ENCODE measurements at regions not wholly inside any gene's neighbourhood (a gene's known extent, or its start where the extent isn't known, plus 50 kb on each side); places are given as distances from the start of the nearest gene placed in this dataset.

DNA sequence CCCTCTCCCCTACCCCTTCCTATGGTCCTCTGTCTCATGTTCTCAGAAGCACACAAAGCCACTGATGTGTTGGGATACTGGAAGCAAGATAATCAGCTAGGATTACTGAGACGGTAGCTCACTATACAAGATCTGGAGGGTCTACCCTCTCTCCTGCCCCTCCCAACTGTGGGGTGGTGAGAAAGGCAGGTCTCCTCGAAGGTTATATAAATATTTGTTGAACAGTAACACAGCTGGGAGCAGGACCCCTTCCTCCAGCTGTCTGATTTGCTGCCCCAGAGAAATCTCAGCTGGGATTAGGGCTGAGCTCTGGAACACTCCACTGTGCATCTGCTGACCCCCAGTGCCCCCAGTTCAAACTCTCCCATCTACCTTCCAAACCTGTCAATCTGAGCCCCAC, 94.2 kb upstream of the IPO9 start:
- H3K4me3 ChIP-seq (ENCODE audit: low read depth, low read length) = no peak overlapping the region
- no peak for DNase-seq (ENCODE audit: low read depth)
- no peak for TF ChIP-seq CTCF (IDR thresholded peaks at IDR 0.05; ENCODE audit: insufficient read depth, low read length)

DNA sequence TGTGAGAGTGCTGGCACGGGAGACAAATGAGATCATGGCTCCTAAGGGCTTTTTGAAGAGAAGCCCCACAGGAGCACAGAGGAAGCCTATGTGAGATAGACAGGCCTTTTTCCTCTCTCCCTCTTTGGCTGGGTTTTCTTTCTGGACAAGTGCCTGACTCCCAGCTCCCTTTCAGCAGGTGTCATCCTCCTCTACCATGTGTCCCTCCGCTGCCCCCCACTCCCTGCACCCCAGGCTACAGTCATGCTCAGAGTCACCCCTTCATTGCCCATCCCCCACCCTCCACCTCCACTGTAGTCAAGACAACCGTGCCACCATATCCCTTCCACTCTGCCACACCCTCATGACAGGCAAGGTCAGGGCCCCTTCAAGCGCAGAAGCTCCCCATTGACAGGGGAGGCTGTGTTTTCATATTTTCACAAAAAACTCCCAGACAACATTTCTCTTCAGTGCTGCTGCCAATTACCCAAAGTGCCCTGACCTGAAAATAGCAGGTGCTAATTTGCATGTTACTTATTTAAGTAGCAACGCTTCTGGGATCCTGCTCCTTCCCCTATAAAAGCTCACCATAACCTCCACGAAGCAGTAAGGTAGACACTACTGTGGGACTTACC, 92.1 kb upstream of the IPO9 start:
- H3K4me3 ChIP-seq (ENCODE audit: low read depth, low read length) = no peak overlapping the region
- DNase-seq (ENCODE audit: low read depth) = no peak
- TF ChIP-seq CTCF (IDR thresholded peaks at IDR 0.05; ENCODE audit: insufficient read depth, low read length) = no peak

DNA sequence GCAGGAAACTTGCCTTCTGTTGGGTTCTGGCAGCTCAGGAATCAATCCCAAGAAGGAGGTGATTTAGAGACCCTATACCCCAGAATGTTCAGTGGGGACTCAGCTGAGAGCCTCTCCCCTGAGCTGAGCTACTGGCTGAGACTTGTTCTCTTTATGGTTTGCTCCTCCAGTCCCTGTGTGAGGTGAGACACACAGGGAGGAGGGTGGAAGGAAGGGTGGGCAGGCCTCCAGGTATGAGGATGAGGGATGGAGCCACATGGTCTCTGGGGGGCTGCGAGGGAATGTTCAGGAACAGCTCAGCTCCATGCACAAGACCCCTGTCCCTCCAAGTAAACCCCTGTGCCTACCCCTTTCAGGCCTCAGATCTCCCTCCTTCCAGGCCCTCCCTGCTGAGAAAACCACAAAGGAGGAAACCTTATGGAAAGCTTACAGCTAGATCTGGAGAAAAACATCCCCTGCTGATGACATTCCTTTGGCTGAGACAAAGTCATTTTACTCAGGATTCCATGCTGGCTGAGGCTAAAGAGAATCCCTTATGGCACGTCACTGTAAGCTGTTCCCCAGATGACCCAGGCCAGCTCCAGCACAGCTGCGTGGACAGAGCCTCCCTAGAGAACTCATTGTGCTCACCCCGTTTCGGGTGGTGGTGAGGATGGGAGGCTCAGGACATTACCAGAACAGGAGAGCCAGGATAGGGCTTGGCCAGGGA, 91.5 kb upstream of the IPO9 start:
- H3K4me3 ChIP-seq (ENCODE audit: low read depth, low read length) = no peak overlapping the region
- no peak for TF ChIP-seq CTCF (IDR thresholded peaks at IDR 0.05; ENCODE audit: insufficient read depth, low read length)
- DNase-seq (ENCODE audit: low read depth) = peak; percentile 86

DNA sequence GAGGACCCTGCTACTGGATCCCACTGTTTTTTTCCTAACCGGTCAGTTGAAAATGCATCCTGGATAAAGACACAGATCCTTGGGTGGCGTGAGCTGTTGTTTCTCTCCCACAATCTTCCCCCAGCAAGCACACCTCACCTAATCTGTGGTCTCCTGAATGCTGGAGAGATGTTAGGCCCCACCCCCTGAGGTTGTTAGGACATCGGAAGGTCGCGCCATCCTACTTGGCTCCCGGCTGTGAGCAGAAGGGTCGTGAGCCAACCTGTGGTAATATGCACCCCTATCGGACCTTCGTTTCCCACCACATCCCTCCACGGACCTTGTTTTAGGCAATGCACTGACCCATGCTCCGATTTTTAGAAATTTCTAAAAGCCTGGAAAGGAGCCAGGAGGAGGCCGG, 89.9 kb upstream of the IPO9 start:
- DNase-seq (ENCODE audit: low read depth) = no peak
- peak overlapping the region; percentile 76 for H3K4me3 ChIP-seq (ENCODE audit: low read depth, low read length)
- no peak for TF ChIP-seq CTCF (IDR thresholded peaks at IDR 0.05; ENCODE audit: insufficient read depth, low read length)

DNA sequence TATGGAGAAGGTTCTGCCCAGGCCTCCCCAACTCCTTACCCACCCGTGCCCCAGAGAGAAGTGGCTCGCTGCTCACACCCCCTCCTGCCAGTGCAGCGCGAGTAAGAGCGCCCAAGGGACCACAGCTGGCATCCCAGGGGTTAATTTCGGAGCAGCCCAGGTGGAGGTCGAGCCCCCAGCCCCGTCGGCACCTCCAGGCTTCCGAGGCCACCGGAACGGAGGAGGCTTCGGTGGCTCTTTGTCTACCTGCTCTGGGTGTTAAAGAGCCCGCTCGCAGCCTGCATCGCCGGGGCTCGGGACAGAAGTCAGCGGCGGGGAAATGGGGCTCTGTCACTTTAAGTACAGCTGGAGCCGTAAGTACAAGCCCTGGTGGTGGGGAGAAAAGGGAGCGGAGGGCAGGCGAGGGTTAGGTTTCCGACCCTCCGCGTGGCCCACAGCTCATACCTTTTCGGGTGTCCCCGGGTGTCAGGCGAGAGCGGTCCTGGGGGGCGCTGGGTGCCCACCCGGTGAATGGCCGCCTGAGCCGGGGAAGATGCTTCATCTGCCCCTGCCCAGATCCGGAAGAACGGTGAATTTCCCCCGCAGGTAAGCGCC, 89.4 kb upstream of the IPO9 start:
- no peak for DNase-seq (ENCODE audit: low read depth)
- H3K4me3 ChIP-seq (ENCODE audit: low read depth, low read length) = peak overlapping the region; percentile 76
- no peak for TF ChIP-seq CTCF (IDR thresholded peaks at IDR 0.05; ENCODE audit: insufficient read depth, low read length)

DNA sequence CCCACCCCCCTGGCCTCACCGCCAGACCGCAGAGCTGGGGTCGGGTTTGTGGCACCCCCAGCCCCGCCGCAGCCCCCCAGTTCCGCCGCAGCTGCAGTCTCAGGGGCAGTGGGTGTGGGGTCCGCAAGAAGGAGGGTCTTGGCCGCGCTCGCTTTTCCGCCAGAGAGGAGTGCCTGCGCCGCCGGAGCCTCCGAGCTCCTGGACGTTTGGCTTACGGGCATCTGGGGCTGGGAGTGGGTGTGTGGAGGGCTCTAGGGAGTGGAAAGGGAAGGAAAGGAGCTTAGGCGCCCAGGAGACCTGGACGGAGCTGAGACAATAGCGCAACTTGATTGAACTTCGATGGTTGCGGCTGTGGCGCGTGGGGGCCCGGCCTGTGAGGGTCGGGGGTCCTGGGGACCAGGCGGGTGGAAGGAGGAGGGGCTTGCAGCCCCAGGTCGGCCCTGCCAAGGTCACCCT, 88.8 kb upstream of the IPO9 start:
- DNase-seq (ENCODE audit: low read depth) = no peak
- TF ChIP-seq CTCF (IDR thresholded peaks at IDR 0.05; ENCODE audit: insufficient read depth, low read length) = no peak
- H3K4me3 ChIP-seq (ENCODE audit: low read depth, low read length) = peak overlapping the region; percentile 76
